HG03280 (cell line): ENCODE measurements at regions not wholly inside any gene's neighbourhood (a gene's known extent, or its start where the extent isn't known, plus 50 kb on each side); places are given as distances from the start of the nearest gene placed in this dataset.
"Not testable (repeated sequence)": the region's sequence is repeated elsewhere in the genome, so short reads cannot be mapped to it uniquely, and the experiment has no call there.

ENCODE experiments used
- ATAC-seq: cut with Tn5 transposase; IDR thresholded peaks from one replicate; pipeline ENCODE4 v1.9.1; 2021; ENCODE audit warnings: mild to moderate bottlenecking, moderate library complexity; ENCODE audit not compliant: unreplicated experiment

- no peak for ATAC-seq
These were observed 648.0 kb downstream of the DACH1 start for GRCh38 chr13:71218960-71219359.

- ATAC-seq = no peak
These were observed 649.2 kb downstream of the DACH1 start for GRCh38 chr13:71217827-71218226.

GRCh38 chr13:71214821-71215220 is 652.2 kb downstream of the DACH1 start:
- no peak for ATAC-seq

GRCh38 chr13:71214357-71214756 is 652.6 kb downstream of the DACH1 start:
- ATAC-seq = no peak

- ATAC-seq = no peak
These were observed 653.7 kb downstream of the DACH1 start for GRCh38 chr13:71213252-71213821.

GRCh38 chr13:71210861-71211260 is 656.1 kb downstream of the DACH1 start:
- ATAC-seq = no peak

GRCh38 chr13:71209217-71209616 is 657.8 kb downstream of the DACH1 start:
- ATAC-seq = no peak

- not testable (repeated sequence) for ATAC-seq
These were observed 682.4 kb downstream of the DACH1 start for GRCh38 chr13:71184583-71184982.

GRCh38 chr13:71183352-71183751 is 683.7 kb downstream of the DACH1 start:
- ATAC-seq = not testable (repeated sequence)

GRCh38 chr13:71171740-71172139 is 695.3 kb downstream of the DACH1 start:
- no peak for ATAC-seq

- no peak for ATAC-seq
These were observed 697.8 kb downstream of the DACH1 start for GRCh38 chr13:71169180-71169579.

- no peak for ATAC-seq
These were observed 710.5 kb downstream of the DACH1 start for GRCh38 chr13:71156550-71156949.

- no peak for ATAC-seq
These were observed 717.3 kb downstream of the DACH1 start for GRCh38 chr13:71149498-71150363.

- ATAC-seq = no peak
These were observed 718.0 kb downstream of the DACH1 start for GRCh38 chr13:71149046-71149445.

GRCh38 chr13:71148396-71148795 is 718.6 kb downstream of the DACH1 start:
- ATAC-seq = no peak

- no peak for ATAC-seq
These were observed 722.1 kb downstream of the DACH1 start for GRCh38 chr13:71144883-71145282.

GRCh38 chr13:71137101-71137500 is 729.9 kb downstream of the DACH1 start:
- ATAC-seq = no peak

- ATAC-seq = no peak
These were observed 742.8 kb downstream of the DACH1 start for GRCh38 chr13:71124230-71124629.

- ATAC-seq = no peak
These were observed 748.1 kb downstream of the DACH1 start for GRCh38 chr13:71118779-71119364.

- ATAC-seq = no peak
These were observed 749.1 kb downstream of the DACH1 start for GRCh38 chr13:71117920-71118319.

- ATAC-seq = no peak
These were observed 751.7 kb downstream of the DACH1 start for GRCh38 chr13:71115301-71115700.

- no peak for ATAC-seq
These were observed 770.6 kb downstream of the DACH1 start for GRCh38 chr13:71096421-71096820.
